Stomach (tissue), 8 donors: ENCODE measurements at regions not wholly inside any gene's neighbourhood (a gene's known extent, or its start where the extent isn't known, plus 50 kb on each side); places are given as distances from the start of the nearest gene placed in this dataset.

ENCODE experiments used
- DNase-seq, 2 donors: peaks; one replicate each; pipeline versions ENCODE4 v3.0.0 to v3.0.0-alpha.2; 2013 to 2019
- H3K27ac ChIP-seq, 5 donors: fragments of 200-600 bp in 4 of 5; sonication (generic) in 4 of 5; one replicate each; pipeline ENCODE4 v1.5.1; 2013 to 2019; ENCODE audit warnings: mild to moderate bottlenecking in 1 of 5, moderate library complexity in 1 of 5
- H3K27me3 ChIP-seq, 3 donors: fragments of 200-600 bp; sonication (generic); one replicate each; pipeline ENCODE4 v1.5.1; 2017 to 2019; ENCODE audit warnings: mixed run types in 1 of 3
- H3K36me3 ChIP-seq, 4 donors: fragments of 200-600 bp; sonication (generic); 1 replicate in 3 of 4; 2 replicates in 1 of 4; pipeline ENCODE4 v1.5.1; 2016 to 2019
- H3K4me1 ChIP-seq, 4 donors: fragments of 200-600 bp; sonication (generic); one replicate each; pipeline ENCODE4 v1.5.1; 2016 to 2019
- H3K4me3 ChIP-seq, 4 donors: fragments of 200-600 bp; sonication (generic) in 3 of 4; one replicate each; pipeline ENCODE4 v1.5.1; 2016 to 2019; ENCODE audit warnings: mild to moderate bottlenecking in 1 of 4
- H3K9me3 ChIP-seq, 4 donors: fragments of 200-600 bp; sonication (generic); one replicate each; pipeline ENCODE4 v1.5.1; 2016 to 2019
- CTCF ChIP-seq, 7 experiments: fragments of 450-650 bp in 4 of 7; fragments of 200-600 bp in 3 of 7; sonication (generic) in 3 of 7; IDR thresholded peaks; one replicate each; pipeline ENCODE4 v1.5.1; 2016 to 2019; ENCODE audit warnings: antibody characterized with exemption in 7 of 7, control low read depth in 2 of 7, mild to moderate bottlenecking in 1 of 7
- EP300 ChIP-seq: sonication (generic); formaldehyde crosslinking; IDR thresholded peaks from one replicate; pipeline ENCODE4 v1.6.1; 2017; ENCODE audit warnings: antibody characterized with exemption
- POLR2A ChIP-seq, 4 donors: fragments of 450-650 bp; IDR thresholded peaks; one replicate each; pipeline ENCODE4 v1.6.1; 2016; ENCODE audit warnings: antibody characterized with exemption in 4 of 4, control low read depth in 2 of 4, mild to moderate bottlenecking in 1 of 4, moderate library complexity in 1 of 4
- POLR2AphosphoS5 ChIP-seq, 3 donors: sonication (generic); formaldehyde crosslinking; IDR thresholded peaks; one replicate each; pipeline ENCODE4 v1.6.1; 2016; ENCODE audit warnings: antibody characterized with exemption in 3 of 3
- WGBS, 5 donors: extraction: QIAGEN DNeasy Blood & Tissue Kit in 3 of 5; methylation state at CpG; one replicate each; pipeline versions ENCODE4 v1.1.5 to v1.1.7; 2013 to 2018; 5-methylcytosine and 5-hydroxymethylcytosine counted together
- intact Hi-C: fragments of 100-400 bp; cut with DNase I; formaldehyde crosslinking; loops from one replicate; pipeline ENCODE4 v1.15.1; 2023; ENCODE audit warnings: low total_unique reads
- donor health status: healthy with polysubstance abuse.
- donor health status: Bipolar disorder and iron deficiency.
- donor health status: healthy.

DNA sequence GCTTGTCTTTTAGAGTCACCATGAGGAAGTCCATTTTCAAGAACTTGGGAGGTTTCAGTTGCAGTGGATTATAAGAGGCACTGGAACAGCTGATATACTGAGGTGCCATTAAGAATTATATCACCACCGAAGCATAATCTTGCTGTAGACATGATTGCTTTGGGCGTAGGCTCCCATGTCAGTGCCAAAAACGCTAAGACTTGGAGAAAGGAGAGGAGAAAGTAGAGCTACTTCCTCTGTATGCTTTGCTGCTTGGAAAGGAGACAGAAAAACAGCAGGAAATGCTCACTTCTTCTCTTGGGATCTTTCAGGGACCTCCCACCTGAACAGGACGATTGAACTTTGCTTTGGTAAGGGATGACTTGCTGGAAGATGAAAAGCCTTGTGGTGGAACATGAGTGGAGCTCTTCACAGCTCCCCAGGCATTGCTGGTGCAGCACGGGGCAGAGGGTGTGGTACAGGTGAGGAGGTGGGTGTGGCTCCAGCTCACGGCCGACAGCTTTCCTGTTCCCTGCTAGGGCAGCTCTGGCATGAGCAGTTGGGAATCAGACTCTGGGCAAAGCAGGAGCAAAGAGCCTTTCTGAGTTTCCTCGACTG is 190.4 kb upstream of the JAG1 start:
- Histone ChIP-seq H3K4me1 (peaks cover 19 to 48% (median 33%) of the 10 kb centered on the region in 4 donors), H3K36me3 (no peaks in the 10 kb centered on the region), H3K4me3 (no peak overlapping the region), H3K27ac (peak overlapping the region; percentile 74 to 79 (median 78)), H3K27me3 (no peaks in the 10 kb centered on the region), H3K9me3 (no peaks in the 10 kb centered on the region)
- intact Hi-C loops, result no loop called here
- DNase-seq, result peak; percentile 75 to 84
- no peak for TF ChIP-seq EP300
- peak in 1 of 3 donors; percentile 29 for TF ChIP-seq POLR2AphosphoS5 (IDR thresholded peaks at IDR 0.05)
- TF ChIP-seq CTCF (IDR thresholded peaks at IDR 0.05), result peak in 1 of 7 experiments; percentile 11
- no peak for TF ChIP-seq POLR2A (IDR thresholded peaks at IDR 0.05)
- 9 to 27% (median 16%) methylated on average over 8 of the region's 8 CpGs for WGBS, 5 donors

DNA sequence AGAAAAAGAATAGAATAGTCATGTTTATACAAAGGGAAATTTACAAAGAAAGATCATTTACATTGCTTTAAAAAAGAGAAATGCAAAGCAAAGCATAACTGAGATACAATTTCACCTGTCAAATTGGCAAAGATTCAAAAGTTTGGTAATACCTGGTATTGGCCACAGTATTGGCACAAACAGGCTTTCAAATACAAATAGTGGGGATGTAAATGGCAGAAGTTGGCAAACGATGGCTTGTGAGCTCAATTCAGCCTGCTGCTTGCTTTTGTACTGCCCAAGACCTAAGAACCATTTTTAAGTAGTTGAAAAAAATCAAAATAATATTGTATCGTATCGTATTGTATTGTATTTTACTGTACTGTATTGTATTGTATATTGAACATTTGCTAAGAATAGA is 194.5 kb upstream of the JAG1 start:
- TF ChIP-seq POLR2A (IDR thresholded peaks at IDR 0.05) (no peak), CTCF (IDR thresholded peaks at IDR 0.05) (no peak), EP300 (no peak)
- peaks cover 15 to 23% (median 20%) of the 10 kb centered on the region in 4 donors for H3K4me1 ChIP-seq
- WGBS, 5 donors, result 68 to 79% (median 77%) methylated on average over 3 of the region's 3 CpGs
- no peaks in the 10 kb centered on the region for H3K36me3 ChIP-seq
- DNase-seq, result no peak
- no peaks in the 10 kb centered on the region for H3K27me3 ChIP-seq
- H3K9me3 ChIP-seq, result no peaks in the 10 kb centered on the region
- no peak overlapping the region for H3K27ac ChIP-seq
- no peak overlapping the region for H3K4me3 ChIP-seq
- intact Hi-C loops, result no loop called here

- H3K4me1 ChIP-seq, result peaks cover 0 to 14% (median 0%) of the 10 kb centered on the region in 4 donors
- DNase-seq, result no peak
- H3K9me3 ChIP-seq, result peaks cover 0 to 5% (median 0%) of the 10 kb centered on the region in 4 donors
- H3K4me3 ChIP-seq, result no peak overlapping the region
- TF ChIP-seq POLR2A (IDR thresholded peaks at IDR 0.05) (no peak), POLR2AphosphoS5 (IDR thresholded peaks at IDR 0.05) (no peak), CTCF (IDR thresholded peaks at IDR 0.05) (no peak), EP300 (no peak)
- H3K27me3 ChIP-seq, result no peaks in the 10 kb centered on the region
- H3K36me3 ChIP-seq, result no peaks in the 10 kb centered on the region
- H3K27ac ChIP-seq, result no peak overlapping the region
- WGBS, 5 donors, result 90 to 99% (median 95%) methylated on average over 4 of the region's 4 CpGs
- intact Hi-C loops, result no loop called here
Observed at GRCh38 chr20:10873026-10873425, 199.2 kb upstream of the JAG1 start.

DNA sequence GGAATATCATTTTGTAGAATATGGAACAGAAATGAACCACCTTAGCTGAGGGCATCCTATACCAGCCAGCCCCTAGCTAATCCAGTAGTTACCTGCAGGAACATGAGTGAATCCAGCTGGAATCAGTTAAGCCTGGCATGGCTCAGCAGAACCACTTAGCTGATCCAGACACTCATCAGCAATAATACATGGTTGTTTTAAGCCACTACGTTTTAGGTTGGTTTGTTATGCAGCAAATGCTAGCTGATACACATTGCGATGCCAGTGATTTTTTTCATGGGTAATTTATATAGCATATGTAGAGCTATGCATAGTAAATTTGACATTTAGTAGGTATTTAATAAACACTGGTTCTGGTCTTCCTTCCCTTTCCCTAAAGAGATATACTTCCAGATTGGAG is 201.9 kb upstream of the JAG1 start:
- no peaks in the 10 kb centered on the region for H3K36me3 ChIP-seq
- peaks cover 0 to 5% (median 0%) of the 10 kb centered on the region in 4 donors for H3K9me3 ChIP-seq
- H3K4me3 ChIP-seq, result no peak overlapping the region
- intact Hi-C loops, result no loop called here
- H3K4me1 ChIP-seq, result peaks cover 0 to 14% (median 0%) of the 10 kb centered on the region in 4 donors
- no peaks in the 10 kb centered on the region for H3K27me3 ChIP-seq
- TF ChIP-seq EP300 (no peak), CTCF (IDR thresholded peaks at IDR 0.05) (no peak), POLR2A (IDR thresholded peaks at IDR 0.05) (no peak), POLR2AphosphoS5 (IDR thresholded peaks at IDR 0.05) (no peak)
- no peak overlapping the region for H3K27ac ChIP-seq
- DNase-seq, result no peak
- 62 to 96% (median 94%) methylated on average over 2 of the region's 2 CpGs for WGBS, 5 donors
